HepG2 (cell line): ENCODE measurements at regions not wholly inside any gene's neighbourhood (a gene's known extent, or its start where the extent isn't known, plus 50 kb on each side); places are given as distances from the start of the nearest gene placed in this dataset.

ENCODE experiments used
- ATAC-seq: fragments of 200-7000 bp; cut with Tn5 transposase; 3 replicates; pipeline ENCODE4 v1.9.1; 2020; ENCODE audit warnings: mild to moderate bottlenecking, moderate library complexity
- BruUV-seq: library from RNA; stranded (reverse); fragments of 400-500 nt; replicated peaks from 2 replicates; lab custom pipeline; 2021; lab: Mats Ljungman, UMichigan
- CTCF ChIA-PET: fragments of 300-600 bp; formaldehyde crosslinking; extraction: SDS; loops from one replicate; lab custom pipeline; 2021; ENCODE audit warnings: low total read pairs, inconsistent platforms, low intra/inter-chr PET ratio; lab: Yijun Ruan, JAX
- POLR2A ChIA-PET: fragments of 350-600 bp; sonication (Branson Sonifier 250); formaldehyde crosslinking; loops from one replicate; lab custom pipeline; 2020; ENCODE audit warnings: antibody characterized with exemption, inconsistent platforms; lab: Yijun Ruan, JAX
- DNase-seq: peaks from one replicate; pipeline ENCODE4 v3.0.0-alpha.2; 2015; ENCODE audit warnings: low spot score
- FAIRE-seq: peaks from 3 replicates; lab custom pipeline; 2011; peaks lifted over from hg19 to GRCh38; lab: Jason Lieb, UNC
- H2AFZ ChIP-seq: one replicate; pipeline ENCODE4 v1.6.1; 2011; ENCODE audit warnings: low read length, inconsistent platforms
- H3K27ac ChIP-seq: fragments of 300-600 bp; 3 replicates; pipeline ENCODE4 v1.8.0; 2011; ENCODE audit warnings: mixed run types, mild to moderate bottlenecking, mixed read lengths, low read length, inconsistent platforms; ENCODE audit not compliant: insufficient read depth; ENCODE audit errors: extremely low read length
- H3K27me3 ChIP-seq, 2 experiments: fragments of 200-600 bp in 1 of 2; 2 replicates in 1 of 2; 3 replicates in 1 of 2; pipeline versions ENCODE4 v1.6.0 to v1.8.0; 2011; ENCODE audit warnings: low read length in 2 of 2, mild to moderate bottlenecking in 2 of 2, moderate library complexity in 2 of 2, inconsistent platforms in 1 of 2; ENCODE audit not compliant: insufficient read depth in 2 of 2, control insufficient read depth in 1 of 2
- H3K36me3 ChIP-seq, 2 experiments: fragments of 200-600 bp in 1 of 2; replicated peaks in 1 of 2; 2 replicates in 1 of 2; 3 replicates in 1 of 2; pipeline versions ENCODE4 v1.5.1 to v1.8.0; 2011; ENCODE audit warnings: low read length in 2 of 2, inconsistent platforms in 1 of 2; ENCODE audit not compliant: insufficient read depth in 2 of 2, control insufficient read depth in 1 of 2
- H3K4me1 ChIP-seq: 2 replicates; pipeline ENCODE4 v1.5.1; 2012; ENCODE audit warnings: low read length, inconsistent platforms; ENCODE audit not compliant: insufficient read depth
- H3K4me2 ChIP-seq: 2 replicates; pipeline ENCODE4 v1.6.0; 2011; ENCODE audit warnings: low read depth, low read length, inconsistent platforms
- H3K4me3 ChIP-seq, 3 experiments: fragments of 200-600 bp in 1 of 3; sonication (generic), shearing (Covaris generic) in 1 of 3; replicated peaks in 1 of 3; 2 replicates each; pipeline ENCODE4 v1.5.1; 2011 to 2016; ENCODE audit warnings: low read length in 3 of 3, inconsistent platforms in 2 of 3, low read depth in 2 of 3, mild to moderate bottlenecking in 2 of 3, control low read depth in 1 of 3, mixed read lengths in 1 of 3; ENCODE audit not compliant: insufficient read depth in 1 of 3
- H3K79me2 ChIP-seq: one replicate; pipeline ENCODE4 v1.6.1; 2011; ENCODE audit warnings: low read length, inconsistent platforms; ENCODE audit not compliant: insufficient read depth
- H3K9ac ChIP-seq: 2 replicates; pipeline ENCODE4 v1.6.0; 2011; ENCODE audit warnings: mild to moderate bottlenecking, low read depth, low read length, inconsistent platforms; ENCODE audit not compliant: insufficient read depth
- H3K9me3 ChIP-seq: 2 replicates; pipeline ENCODE4 v1.5.1; 2012; ENCODE audit warnings: mild to moderate bottlenecking, low read length
- H4K20me1 ChIP-seq: 2 replicates; pipeline ENCODE4 v1.6.0; 2011; ENCODE audit warnings: inconsistent platforms, mild to moderate bottlenecking, low read length, moderate library complexity; ENCODE audit not compliant: insufficient read depth
- AHR ChIP-seq: IDR thresholded peaks from 2 replicates; pipeline ENCODE4 v1.6.1; 2018; ENCODE audit warnings: missing genetic modification reagents, missing compliant biosample characterization
- FUBP1 ChIP-seq: sonication (generic); formaldehyde crosslinking; IDR thresholded peaks from 2 replicates; pipeline ENCODE4 v1.5.1; 2020; ENCODE audit warnings: missing genetic modification reagents, mild to moderate bottlenecking, borderline replicate concordance
- GZF1 ChIP-seq: sonication (generic); formaldehyde crosslinking; IDR thresholded peaks from 2 replicates; pipeline ENCODE4 v1.5.1; 2020; ENCODE audit warnings: mild to moderate bottlenecking, missing genetic modification reagents
- HNF4G ChIP-seq, 2 experiments: sonication (generic) in 1 of 2; formaldehyde crosslinking in 1 of 2; IDR thresholded peaks; 2 replicates each; pipeline versions ENCODE4 v1.4.0 to v1.6.1; 2011 to 2020; ENCODE audit warnings: borderline replicate concordance in 2 of 2, low read depth in 2 of 2, mild to moderate bottlenecking in 2 of 2, low read length in 1 of 2, missing genetic modification reagents in 1 of 2, moderate library complexity in 1 of 2
- PCBP1 ChIP-seq: fragments of 200-400 bp; formaldehyde crosslinking; IDR thresholded peaks from 2 replicates; pipeline ENCODE4 v1.6.1; 2017; ENCODE audit warnings: mild to moderate bottlenecking, low read depth, low read length, borderline replicate concordance
- RBFOX2 ChIP-seq: fragments of 200-400 bp; formaldehyde crosslinking; IDR thresholded peaks from 2 replicates; pipeline ENCODE4 v1.6.1; 2017; ENCODE audit warnings: low read depth, mild to moderate bottlenecking, low read length
- ZMAT5 ChIP-seq: sonication (generic); formaldehyde crosslinking; IDR thresholded peaks from 2 replicates; pipeline ENCODE4 v1.5.0; 2020; ENCODE audit warnings: mild to moderate bottlenecking, low read depth, missing genetic modification reagents, borderline replicate concordance
- ZNF354B ChIP-seq: sonication (generic); formaldehyde crosslinking; IDR thresholded peaks from 2 replicates; pipeline ENCODE4 v1.8.0; 2022; ENCODE audit warnings: mild to moderate bottlenecking, missing genetic modification reagents
- ZNF549 ChIP-seq: sonication (generic); formaldehyde crosslinking; IDR thresholded peaks from 2 replicates; pipeline ENCODE4 v1.5.0; 2020; ENCODE audit warnings: missing genetic modification reagents
- ZNF816 ChIP-seq: sonication (generic); formaldehyde crosslinking; IDR thresholded peaks from 2 replicates; pipeline ENCODE4 v1.8.0; 2022; ENCODE audit warnings: missing genetic modification reagents, mild to moderate bottlenecking, borderline replicate concordance
- WGBS: methylation state at CpG from one replicate; pipeline ENCODE4 v1.1.6; 2017; ENCODE audit warnings: low lambda C conversion rate; 5-methylcytosine and 5-hydroxymethylcytosine counted together
- in situ Hi-C: cut with HindIII; loops from 2 replicates; pipeline ENCODE4 v1.10.0; 2017; ENCODE audit warnings: low pct_unique_long_range_greater_than_20kb; ENCODE audit not compliant: extremely low pct_ligation_motif_present
- intact Hi-C: fragments of 100-400 bp; cut with micrococcal nuclease; formaldehyde crosslinking; loops from one replicate; pipeline ENCODE4 v1.10.0; 2022; ENCODE audit not compliant: unreplicated experiment
- TF ChIP-seq, protein P1 (sequence below): sonication (generic); formaldehyde crosslinking; IDR thresholded peaks from 2 replicates; pipeline ENCODE4 v1.8.0; 2022; ENCODE audit warnings: missing genetic modification reagents, low read depth, mild to moderate bottlenecking, borderline replicate concordance
- TF ChIP-seq, protein P2 (sequence below): sonication (generic); formaldehyde crosslinking; IDR thresholded peaks from 2 replicates; pipeline ENCODE4 v1.4.0; 2020; ENCODE audit warnings: low read depth, missing genetic modification reagents

GRCh38 chr21:27678511-27678910 lies 711.6 kb upstream of the ADAMTS5 start:
- DNase-seq (no peak), ATAC-seq (no peak), FAIRE-seq (no peak)
- no peak overlapping the region for H3K9ac ChIP-seq
- H3K27me3 ChIP-seq, result no peaks in the 10 kb centered on the region
- H3K4me1 ChIP-seq, result no peaks in the 10 kb centered on the region
- ChIA-PET POLR2A (no interaction called here), CTCF (no interaction called here)
- TF ChIP-seq AHR (CRISPR knock-in tag), result no peak
- no peak overlapping the region for H3K27ac ChIP-seq
- intact Hi-C loops (no loop called here), in situ Hi-C loops (no loop called here)
- 10% methylated on average over 2 of the region's 2 CpGs for WGBS
- H3K79me2 ChIP-seq, result no peaks in the 10 kb centered on the region
- H4K20me1 ChIP-seq, result no peaks in the 10 kb centered on the region
- no TSS peak for BruUV-seq
- no peak overlapping the region for H3K4me3 ChIP-seq
- no peak overlapping the region for H2AFZ ChIP-seq
- no peak overlapping the region for H3K4me2 ChIP-seq
- H3K36me3 ChIP-seq, result no peaks in the 10 kb centered on the region
- peaks cover 70% of the 10 kb centered on the region for H3K9me3 ChIP-seq

DNA sequence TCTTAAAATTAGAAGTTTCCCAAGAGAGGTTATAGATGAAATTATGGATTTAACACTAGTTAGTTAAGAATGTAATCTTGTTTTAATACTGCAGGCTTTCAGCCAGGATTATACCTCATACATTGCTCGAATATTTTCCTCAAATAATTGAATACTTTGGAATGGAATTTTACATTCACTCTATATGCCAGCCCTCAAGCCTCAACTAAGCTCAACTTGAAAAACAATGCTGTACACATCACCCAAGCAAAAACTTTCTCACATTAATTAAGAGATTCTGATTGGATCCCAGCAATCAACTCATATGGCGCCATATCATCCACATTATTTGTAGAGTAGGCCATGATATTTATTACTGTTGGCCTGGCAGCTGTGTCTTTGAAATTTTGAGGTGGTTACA lies 710.7 kb upstream of the ADAMTS5 start:
- Histone ChIP-seq H3K27me3 (no peaks in the 10 kb centered on the region), H3K4me2 (no peak overlapping the region), H2AFZ (no peak overlapping the region), H3K4me1 (no peaks in the 10 kb centered on the region), H4K20me1 (no peaks in the 10 kb centered on the region), H3K79me2 (no peaks in the 10 kb centered on the region), H3K9me3 (peaks cover 71% of the 10 kb centered on the region), H3K9ac (no peak overlapping the region), H3K36me3 (no peaks in the 10 kb centered on the region), H3K27ac (no peak overlapping the region), H3K4me3 (no peak overlapping the region)
- POLR2A ChIA-PET, result no interaction called here
- CTCF ChIA-PET, result no interaction called here
- ATAC-seq (no peak), DNase-seq (no peak), FAIRE-seq (no peak)
- intact Hi-C loops (no loop called here), in situ Hi-C loops (no loop called here)
- 2% methylated on average over 2 of the region's 2 CpGs for WGBS
- BruUV-seq, result no TSS peak
- no peak for TF ChIP-seq GZF1 (CRISPR knock-in tag)
- no peak for TF ChIP-seq ZMAT5 (CRISPR knock-in tag)
- TF ChIP-seq, protein P1, sequence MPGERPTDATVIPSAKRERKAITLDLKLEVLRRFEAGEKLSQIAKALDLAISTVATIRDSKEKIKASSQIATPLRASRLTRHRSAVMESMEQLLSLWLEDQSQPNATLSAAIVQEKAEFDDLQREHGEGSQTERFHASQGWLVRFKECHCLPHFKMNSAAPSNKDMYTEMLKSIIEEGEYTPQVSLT (CRISPR knock-in tag), result no peak
- no peak for TF ChIP-seq PCBP1
- TF ChIP-seq ZNF816 (CRISPR knock-in tag), result no peak
- TF ChIP-seq, protein P2, sequence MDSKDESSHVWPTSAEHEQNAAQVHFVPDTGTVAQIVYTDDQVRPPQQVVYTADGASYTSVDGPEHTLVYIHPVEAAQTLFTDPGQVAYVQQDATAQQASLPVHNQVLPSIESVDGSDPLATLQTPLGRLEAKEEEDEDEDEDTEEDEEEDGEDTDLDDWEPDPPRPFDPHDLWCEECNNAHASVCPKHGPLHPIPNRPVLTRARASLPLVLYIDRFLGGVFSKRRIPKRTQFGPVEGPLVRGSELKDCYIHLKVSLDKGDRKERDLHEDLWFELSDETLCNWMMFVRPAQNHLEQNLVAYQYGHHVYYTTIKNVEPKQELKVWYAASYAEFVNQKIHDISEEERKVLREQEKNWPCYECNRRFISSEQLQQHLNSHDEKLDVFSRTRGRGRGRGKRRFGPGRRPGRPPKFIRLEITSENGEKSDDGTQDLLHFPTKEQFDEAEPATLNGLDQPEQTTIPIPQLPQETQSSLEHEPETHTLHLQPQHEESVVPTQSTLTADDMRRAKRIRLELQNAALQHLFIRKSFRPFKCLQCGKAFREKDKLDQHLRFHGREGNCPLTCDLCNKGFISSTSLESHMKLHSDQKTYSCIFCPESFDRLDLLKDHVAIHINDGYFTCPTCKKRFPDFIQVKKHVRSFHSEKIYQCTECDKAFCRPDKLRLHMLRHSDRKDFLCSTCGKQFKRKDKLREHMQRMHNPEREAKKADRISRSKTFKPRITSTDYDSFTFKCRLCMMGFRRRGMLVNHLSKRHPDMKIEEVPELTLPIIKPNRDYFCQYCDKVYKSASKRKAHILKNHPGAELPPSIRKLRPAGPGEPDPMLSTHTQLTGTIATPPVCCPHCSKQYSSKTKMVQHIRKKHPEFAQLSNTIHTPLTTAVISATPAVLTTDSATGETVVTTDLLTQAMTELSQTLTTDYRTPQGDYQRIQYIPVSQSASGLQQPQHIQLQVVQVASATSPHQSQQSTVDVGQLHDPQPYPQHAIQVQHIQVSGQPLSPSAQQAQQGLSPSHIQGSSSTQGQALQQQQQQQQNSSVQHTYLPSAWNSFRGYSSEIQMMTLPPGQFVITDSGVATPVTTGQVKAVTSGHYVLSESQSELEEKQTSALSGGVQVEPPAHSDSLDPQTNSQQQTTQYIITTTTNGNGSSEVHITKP (CRISPR knock-in tag), result no peak
- no peak for TF ChIP-seq FUBP1 (CRISPR knock-in tag)
- no peak for TF ChIP-seq ZNF354B (CRISPR knock-in tag)
- no peak for TF ChIP-seq RBFOX2
- no peak for TF ChIP-seq ZNF549 (CRISPR knock-in tag)
- TF ChIP-seq HNF4G (IDR thresholded peaks at IDR 0.05; ENCODE audit: borderline replicate concordance, low read depth, low read length), result no peak
- no peak for TF ChIP-seq HNF4G (CRISPR knock-in tag; IDR thresholded peaks at IDR 0.05; ENCODE audit: borderline replicate concordance, low read depth)
